Dermis blood vessel endothelial cell (primary cell): ENCODE measurements at regions not wholly inside any gene's neighbourhood (a gene's known extent, or its start where the extent isn't known, plus 50 kb on each side); places are given as distances from the start of the nearest gene placed in this dataset.

Source experiments
- DNase-seq: peaks from one replicate; pipeline ENCODE4 v3.0.0; 2010

GRCh38 chr2:67050622-67051021, 346.5 kb upstream of the ETAA1 start:
- DNase-seq: no peak

GRCh38 chr2:67054728-67055127, 342.4 kb upstream of the ETAA1 start:
- DNase-seq: no peak

- DNase-seq: no peak
Measured at GRCh38 chr2:67055387-67056304, 341.5 kb upstream of the ETAA1 start.

- no peak for DNase-seq
Measured at GRCh38 chr2:67057123-67057522, 340.0 kb upstream of the ETAA1 start.

- DNase-seq: no peak
Measured at GRCh38 chr2:67057901-67058703, 339.0 kb upstream of the ETAA1 start.

GRCh38 chr2:67065046-67065445, 332.1 kb upstream of the ETAA1 start:
- no peak for DNase-seq

- no peak for DNase-seq
Measured at GRCh38 chr2:67066782-67067181, 330.4 kb upstream of the ETAA1 start.

GRCh38 chr2:67067656-67068055, 329.5 kb upstream of the ETAA1 start:
- DNase-seq: no peak

- DNase-seq: no peak
Measured at GRCh38 chr2:67070826-67071225, 326.3 kb upstream of the ETAA1 start.

GRCh38 chr2:67075056-67075455, 322.1 kb upstream of the ETAA1 start:
- no peak for DNase-seq

GRCh38 chr2:67075530-67076238, 321.4 kb upstream of the ETAA1 start:
- no peak for DNase-seq

GRCh38 chr2:67076239-67076624, 320.9 kb upstream of the ETAA1 start:
- DNase-seq: no peak

- no peak for DNase-seq
Measured at GRCh38 chr2:67079729-67080128, 317.4 kb upstream of the ETAA1 start.

GRCh38 chr2:67082813-67083212, 314.3 kb upstream of the ETAA1 start:
- no peak for DNase-seq

- no peak for DNase-seq
Measured at GRCh38 chr2:67083951-67084350, 313.2 kb upstream of the ETAA1 start.

- no peak for DNase-seq
Measured at GRCh38 chr2:67085146-67085545, 312.0 kb upstream of the ETAA1 start.

GRCh38 chr2:67091681-67092080, 305.5 kb upstream of the ETAA1 start:
- DNase-seq: no peak

GRCh38 chr2:67095121-67095520, 302.0 kb upstream of the ETAA1 start:
- DNase-seq: no peak

- DNase-seq: no peak
Measured at GRCh38 chr2:67096886-67097285, 300.2 kb upstream of the ETAA1 start.

- no peak for DNase-seq
Measured at GRCh38 chr2:67103157-67103556, 294.0 kb upstream of the ETAA1 start.

GRCh38 chr2:67108231-67108630, 288.9 kb upstream of the ETAA1 start:
- no peak for DNase-seq

- no peak for DNase-seq
Measured at GRCh38 chr2:67124531-67124930, 272.6 kb upstream of the ETAA1 start.
